ENCODE measurements at regions not wholly inside any gene's neighbourhood (a gene's known extent, or its start where the extent isn't known, plus 50 kb on each side); places are given as distances from the start of the nearest gene placed in this dataset.
"Not testable (repeated sequence)": the region's sequence is repeated elsewhere in the genome, so short reads cannot be mapped to it uniquely, and the experiment has no call there.

DNA sequence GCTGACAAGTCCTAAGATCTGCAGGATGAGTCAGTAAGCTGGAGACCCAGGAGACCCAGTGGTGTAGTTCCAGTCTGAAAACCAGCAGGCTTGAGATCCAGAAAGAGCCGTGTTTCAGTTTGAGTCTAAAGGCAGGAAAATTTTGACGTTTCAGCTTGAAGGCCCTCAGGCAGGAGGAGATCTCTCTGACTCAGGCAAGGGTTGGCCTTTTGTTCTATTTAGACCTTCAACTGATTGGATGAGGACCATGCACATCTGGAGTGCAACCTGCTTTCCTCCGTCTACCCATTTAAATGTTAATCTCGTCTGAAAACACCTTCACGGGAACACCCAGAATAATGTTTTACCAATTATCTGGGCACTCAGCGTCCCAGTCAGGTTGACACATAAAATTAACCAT, 69.5 kb downstream of the NPIPA7 start:
- not testable (repeated sequence) for DNase-seq (ENCODE audit: low read depth in 2 of 2)

DNA sequence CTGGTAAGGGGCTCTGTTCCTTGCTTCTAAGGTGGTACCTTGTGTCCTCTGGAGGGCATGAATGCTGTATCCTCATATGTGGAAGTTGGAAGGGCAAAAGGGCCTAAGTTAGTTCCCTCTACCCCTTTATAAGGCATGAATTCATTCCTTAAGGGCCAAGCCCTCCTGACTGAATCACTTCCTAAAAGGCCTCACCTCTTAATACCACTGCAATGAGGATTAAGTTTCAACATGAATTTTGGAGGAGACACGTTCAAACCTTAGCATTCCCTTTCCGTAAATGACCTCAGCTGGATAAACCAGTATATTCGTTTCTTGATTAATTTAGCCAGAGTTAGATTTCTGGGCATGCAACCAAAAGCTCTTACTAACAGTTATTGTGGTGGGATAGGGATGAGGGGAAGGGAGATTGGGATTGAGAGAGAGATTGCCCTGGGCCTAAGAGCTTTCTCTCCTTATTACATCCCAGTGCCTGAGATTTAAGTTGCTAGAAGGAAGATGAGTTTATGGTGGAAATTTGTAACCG, 70.8 kb downstream of the NPIPA7 start:
- not testable (repeated sequence) for DNase-seq (ENCODE audit: low read depth in 2 of 2)

DNA sequence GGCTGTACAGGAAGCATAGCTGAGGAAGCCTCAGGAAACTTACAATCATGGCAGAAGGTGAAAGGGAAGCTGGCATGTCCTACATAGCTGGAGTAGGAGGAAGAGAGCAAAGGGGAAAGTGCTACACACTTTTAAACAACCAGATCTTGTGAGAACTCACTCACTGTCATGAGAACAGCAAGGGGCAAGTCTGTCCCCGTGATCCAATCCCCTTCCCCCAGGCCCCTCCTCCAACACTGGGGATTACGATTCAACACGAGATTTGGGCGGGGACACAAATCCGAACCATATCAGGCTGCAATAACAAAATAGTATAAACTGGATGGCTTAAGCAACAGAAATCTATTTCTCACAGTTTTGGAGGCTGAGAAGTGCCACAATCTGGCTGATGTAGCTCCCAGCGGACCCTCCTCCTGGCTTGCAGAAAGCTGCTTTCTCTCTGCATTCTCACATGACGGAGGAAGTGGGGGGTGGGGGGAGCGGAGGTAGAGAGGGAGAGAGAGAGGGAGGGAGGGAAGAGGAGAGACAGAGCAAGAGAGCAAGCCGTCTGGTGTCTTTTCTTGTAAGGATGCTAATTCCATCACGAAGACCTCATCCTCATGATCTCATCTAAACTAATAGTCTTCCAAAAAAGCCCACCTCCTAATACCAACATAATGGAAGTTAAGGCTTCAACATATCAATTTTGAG, 72.9 kb downstream of the NPIPA7 start:
- DNase-seq (ENCODE audit: low read depth in 2 of 2) = not testable (repeated sequence)

DNA sequence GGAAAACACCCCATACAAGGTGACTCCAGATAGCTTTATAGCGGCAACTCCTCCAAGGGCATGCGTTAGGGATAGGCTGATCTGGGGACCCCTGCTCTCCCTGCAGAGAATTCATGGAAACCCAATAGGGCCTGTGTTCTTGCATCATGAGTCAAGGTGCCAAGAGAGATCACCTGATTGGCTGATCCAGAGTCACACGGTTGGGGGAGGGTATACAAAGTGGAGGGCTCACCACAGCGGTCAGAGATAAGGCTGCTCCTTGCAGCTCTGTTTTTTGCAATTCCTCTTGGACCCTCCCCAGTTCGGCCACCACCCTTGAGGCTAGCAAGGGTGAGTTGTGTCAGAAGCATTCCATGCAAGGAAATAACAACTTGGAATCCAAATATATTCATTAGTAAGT, 79.6 kb downstream of the NPIPA7 start:
- DNase-seq (ENCODE audit: low read depth in 2 of 2) = not testable (repeated sequence)

DNA sequence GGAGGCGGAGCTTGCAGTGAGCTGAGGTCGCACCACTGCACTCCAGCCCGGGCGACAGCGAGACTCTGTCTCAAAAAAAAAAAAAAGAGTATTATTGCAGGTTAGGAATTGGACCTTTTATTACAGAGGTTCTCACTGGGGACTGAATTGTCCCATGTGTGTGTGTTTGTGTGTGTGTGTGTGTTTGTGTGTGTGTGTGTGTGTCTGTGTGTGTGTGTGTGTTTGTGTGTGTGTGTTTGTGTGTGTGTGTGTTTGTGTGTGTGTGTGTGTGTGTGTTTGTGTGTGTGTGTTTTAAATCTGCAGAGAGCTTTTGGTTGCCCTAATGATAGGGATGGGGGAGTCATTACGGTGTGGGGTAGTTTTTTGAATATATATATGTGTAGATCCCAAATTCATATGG, 84.9 kb downstream of the NPIPA7 start:
- not testable (repeated sequence) for DNase-seq (ENCODE audit: low read depth in 2 of 2)

DNA sequence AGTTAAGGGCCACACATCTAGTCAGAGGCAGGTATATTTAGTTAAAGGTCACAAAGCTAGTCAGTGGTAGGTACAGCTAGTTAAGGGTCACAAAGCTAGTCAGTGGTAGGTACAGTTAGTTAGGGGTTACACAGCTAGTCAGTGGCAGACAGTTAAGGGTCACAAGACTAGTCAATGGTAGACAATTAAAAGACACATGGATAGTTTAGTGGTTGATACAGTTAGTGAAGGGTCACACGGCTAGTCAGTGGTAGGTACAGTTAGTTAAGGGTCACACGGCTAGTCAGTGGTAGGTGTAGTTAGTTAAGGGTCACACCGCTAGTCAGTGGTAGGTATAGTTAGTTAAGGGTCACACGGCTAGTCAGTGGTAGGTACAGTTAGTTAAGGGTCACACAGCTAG, 110.0 kb downstream of the NPIPA7 start:
- DNase-seq (ENCODE audit: low read depth in 2 of 2) = not testable (repeated sequence)

DNA sequence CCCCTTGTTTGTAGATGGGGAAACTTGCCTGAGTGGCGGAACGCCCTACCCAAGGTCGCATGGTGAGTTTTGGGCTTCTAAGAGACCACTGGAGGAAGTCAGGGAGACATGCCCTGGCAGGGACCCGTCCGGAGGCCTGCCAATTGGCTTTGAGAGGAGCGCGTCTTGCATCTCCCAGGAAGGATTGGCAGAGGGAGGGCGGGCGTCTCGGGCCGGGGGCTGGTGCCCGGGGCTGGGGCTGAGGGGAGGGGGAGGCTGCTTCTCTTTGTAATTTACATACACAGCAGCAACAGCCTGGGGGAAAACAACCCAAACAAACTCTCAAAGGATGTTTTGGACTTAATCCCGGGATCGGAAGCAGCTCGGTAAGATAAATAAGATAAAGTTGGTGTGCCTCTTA, 110.5 kb downstream of the NPIPA7 start:
- DNase-seq (ENCODE audit: low read depth in 2 of 2) = not testable (repeated sequence)

DNA sequence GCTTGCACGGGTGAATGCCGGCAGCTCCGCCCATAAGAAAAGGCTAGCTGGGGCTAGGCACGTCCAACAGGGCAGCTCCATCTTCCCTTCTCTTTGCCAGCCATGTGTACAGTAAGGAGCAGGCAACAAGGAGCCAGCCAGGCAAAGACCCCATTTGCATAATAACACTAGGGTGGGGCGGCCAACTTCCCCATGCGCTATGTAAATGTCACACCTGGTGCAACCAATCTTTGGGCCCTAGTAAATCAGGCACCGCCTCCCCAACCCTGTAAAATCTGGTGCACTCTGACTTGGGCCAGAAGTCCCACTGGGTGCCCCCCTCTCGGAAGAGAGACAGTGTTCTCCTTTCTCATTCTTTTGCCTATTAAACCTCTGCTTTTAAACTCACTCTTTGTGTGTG, 115.2 kb downstream of the NPIPA7 start:
- DNase-seq (ENCODE audit: low read depth in 2 of 2) = not testable (repeated sequence)

DNA sequence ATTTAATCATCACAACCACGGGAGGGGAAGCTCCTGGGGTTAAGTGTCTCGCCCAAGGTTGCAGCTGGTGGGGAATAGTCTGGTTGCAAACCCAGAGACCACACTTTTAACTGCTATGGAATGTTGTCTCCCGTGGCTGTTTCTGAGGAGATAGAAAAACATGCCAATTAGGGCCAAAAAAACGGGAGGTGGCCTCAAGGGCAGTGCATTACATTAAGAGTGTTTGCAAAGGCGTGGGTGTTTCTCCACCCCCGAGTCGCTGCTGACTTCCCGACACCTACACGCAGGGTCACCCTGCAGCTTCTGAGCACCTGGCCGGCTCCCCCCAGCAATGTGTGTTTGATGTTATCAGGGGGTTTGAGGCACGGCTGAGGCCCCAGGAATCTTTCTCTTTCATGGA, 116.1 kb downstream of the NPIPA7 start:
- not testable (repeated sequence) for DNase-seq (ENCODE audit: low read depth in 2 of 2)

DNA sequence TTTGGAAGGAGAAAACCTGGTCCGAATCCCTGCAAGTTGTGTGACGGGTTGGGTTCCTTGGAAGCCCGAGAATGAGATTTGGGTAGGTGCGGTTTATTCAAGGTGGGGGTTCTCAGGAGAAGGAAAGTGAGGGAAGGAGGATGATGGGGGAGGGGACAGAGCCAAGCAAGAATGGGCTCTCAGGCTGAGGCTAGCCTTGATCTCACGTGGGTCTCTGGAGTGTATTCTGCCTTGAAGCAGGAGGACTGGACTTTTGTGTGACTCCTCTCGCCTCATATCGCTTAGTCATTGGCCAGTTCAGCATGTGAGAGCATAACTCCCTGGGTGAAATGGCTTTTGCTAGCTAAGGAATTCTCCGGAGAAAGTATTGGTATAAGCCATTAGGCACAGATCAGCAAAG, 120.9 kb downstream of the NPIPA7 start:
- not testable (repeated sequence) for DNase-seq (ENCODE audit: low read depth in 2 of 2)

DNA sequence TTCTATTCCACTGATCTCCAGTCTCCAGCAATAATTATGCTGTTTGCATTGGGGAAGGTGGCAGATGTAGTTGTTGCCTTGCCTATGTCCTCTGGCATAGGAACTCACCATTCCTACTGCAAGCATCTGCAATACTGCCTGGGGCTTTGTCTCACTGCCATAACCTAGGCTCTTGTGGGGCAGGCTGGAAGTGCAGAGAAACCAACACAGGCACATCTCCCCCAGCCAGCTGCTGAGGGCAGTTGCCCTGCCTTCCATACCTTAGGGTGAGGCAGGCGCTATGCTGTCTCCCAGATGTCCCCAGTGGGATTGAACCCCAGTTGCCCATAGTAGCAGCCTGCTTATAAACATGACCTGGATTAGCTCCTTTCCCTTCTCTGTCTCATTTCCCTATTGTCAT, 128.1 kb downstream of the NPIPA7 start:
- not testable (repeated sequence) for DNase-seq (ENCODE audit: low read depth in 2 of 2)

DNA sequence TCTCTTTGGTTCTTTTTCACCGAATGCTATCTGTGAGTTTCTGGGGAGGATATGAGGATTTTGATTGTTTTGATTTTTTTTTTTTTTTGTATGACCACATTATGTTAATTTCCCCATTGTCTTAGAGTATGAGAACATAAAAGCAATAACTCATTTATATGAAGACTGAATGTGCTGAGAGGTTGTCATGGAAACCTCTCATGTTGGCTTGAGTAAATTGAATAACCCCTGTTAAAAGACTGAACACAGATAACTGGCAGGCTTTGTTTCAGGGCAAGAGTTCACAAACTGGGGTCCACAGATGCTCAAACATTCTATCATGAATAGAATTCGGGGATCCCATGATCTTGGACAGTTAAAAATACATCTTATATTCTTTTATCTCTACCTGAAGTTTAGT, 129.4 kb downstream of the NPIPA7 start:
- not testable (repeated sequence) for DNase-seq (ENCODE audit: low read depth in 2 of 2)

DNA sequence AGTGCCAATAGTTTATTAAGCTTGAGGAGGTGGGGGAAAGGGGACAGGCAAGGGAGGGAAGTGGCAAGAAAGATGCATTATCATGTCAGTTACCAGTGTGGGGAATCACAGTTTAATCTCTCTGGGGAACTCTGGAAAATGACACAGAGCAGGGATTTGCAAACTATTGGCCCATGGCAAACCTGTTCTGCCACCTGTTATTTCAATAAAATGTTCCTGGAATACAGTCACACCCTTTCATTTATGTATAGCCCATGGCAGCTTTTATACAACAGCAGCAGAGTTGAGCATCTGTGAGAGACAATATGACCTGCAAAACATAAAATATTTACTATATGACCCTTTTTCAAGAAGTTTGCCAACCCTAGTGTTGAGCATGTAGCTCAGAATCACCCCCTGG, 140.5 kb downstream of the NPIPA7 start:
- DNase-seq (ENCODE audit: low read depth in 2 of 2) = not testable (repeated sequence)

DNA sequence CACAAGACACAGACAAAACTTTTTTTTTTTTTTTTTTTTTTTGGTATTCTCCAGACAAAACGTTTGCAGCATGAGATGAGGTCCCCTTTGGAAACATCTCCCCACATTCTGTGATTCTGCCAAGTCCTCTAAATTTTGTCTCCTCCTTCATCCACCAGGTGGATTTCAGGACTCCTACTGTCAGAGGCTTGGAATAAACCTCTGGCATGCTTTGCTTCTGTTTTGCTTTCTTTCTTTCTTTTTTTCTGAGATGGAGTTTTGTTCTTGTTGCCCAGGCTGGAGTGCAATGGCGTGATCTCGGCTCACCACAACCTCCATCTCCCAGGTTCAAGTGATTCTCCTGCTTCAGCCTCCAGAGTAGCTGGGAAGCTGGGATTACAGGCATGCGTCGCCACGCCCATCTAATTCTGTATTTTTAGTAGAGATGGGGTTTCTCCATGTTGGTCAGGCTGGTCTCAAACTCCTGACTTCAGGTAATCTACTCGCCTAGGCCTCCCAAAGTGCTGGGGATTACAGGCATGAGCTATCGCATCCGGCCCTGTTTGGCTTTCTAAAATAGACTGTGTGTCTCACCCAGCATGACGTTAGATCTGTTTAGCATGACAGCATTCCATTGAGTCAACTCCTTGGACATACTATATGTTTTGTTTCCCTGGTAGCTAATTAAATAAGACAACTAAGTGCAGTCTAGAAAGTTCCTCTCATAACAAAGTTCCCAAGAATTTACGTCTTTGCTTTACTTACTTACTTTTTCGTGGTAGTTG, 142.5 kb downstream of the NPIPA7 start:
- DNase-seq (ENCODE audit: low read depth in 2 of 2) = not testable (repeated sequence)

DNA sequence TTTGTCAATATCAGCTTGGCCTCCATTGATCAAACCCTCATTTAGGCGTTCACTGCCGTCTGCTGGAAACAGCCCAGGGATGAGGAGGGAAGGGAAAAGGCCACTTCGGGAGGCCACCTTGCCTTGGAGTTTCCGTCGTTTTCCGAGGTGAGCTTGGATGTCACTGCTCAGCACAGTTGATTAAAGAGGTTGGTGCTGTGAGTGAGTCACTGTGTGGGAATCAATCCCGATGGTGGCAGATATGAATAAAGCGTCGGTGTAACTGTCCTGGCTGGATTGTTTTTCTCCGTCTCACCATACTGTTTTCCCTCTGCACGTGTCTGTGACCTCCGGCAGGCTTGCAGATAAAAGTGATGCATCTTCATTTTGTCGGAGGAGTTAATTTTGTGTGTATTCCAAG, 148.1 kb downstream of the NPIPA7 start:
- not testable (repeated sequence) for DNase-seq (ENCODE audit: low read depth in 2 of 2)

DNA sequence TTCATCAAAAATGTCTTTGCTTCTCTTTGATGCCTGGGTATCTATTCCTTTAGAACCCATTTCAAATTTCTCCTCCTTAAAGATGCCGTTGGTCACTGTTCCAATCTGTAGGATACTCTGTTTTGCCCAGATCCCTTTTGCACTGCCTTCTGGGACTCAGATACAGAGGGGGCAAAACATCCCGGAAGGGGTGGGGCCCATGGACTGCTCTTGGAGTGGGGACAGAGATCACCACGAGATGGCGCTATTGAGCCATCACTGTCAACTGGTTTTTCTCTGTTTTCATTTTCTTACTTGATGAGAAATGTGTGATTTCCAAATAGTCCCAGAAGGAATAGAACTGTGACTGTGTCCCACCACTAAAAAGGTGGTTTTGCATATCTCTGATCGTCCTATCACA, 151.8 kb downstream of the NPIPA7 start:
- DNase-seq (ENCODE audit: low read depth in 2 of 2) = not testable (repeated sequence)

DNA sequence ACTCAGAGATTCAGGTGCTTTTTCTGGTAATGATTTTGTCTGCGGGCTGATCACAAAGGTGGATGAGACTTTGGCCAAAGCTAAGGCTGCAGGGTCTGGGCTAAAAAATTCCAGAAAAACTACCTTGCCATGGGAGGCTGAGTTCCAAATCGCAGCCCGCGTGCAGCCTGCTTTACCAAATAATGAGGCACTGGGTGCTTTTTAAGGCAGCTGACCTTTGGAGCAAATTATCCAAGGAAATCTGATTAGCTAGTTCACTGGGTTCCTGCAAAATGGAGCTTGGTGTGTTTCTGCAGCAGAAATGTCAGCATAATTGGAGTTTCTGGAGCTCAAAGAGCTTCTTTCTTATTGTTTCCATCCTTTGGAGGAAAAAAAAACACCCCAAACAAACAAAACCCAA, 156.6 kb downstream of the NPIPA7 start:
- DNase-seq (ENCODE audit: low read depth in 2 of 2) = not testable (repeated sequence)

DNA sequence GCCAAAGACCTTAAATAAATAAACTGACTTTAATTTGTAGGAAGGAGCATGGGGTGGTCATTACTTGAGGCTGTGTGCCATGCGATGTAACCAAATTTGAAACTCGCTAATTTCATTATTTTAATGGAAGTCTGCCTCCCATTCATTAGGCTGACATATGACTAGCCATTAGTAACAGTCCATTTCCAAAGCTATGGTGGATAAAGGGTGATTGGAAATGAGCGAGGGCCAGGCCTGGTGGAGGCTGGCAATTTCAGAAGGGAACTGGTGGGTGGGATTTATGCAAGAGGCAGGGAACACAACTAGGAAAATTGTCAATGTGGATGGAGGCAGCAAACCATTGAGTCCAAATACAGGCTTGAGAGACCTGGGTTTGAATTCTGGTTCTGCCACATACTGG, 157.2 kb downstream of the NPIPA7 start:
- not testable (repeated sequence) for DNase-seq (ENCODE audit: low read depth in 2 of 2)

DNA sequence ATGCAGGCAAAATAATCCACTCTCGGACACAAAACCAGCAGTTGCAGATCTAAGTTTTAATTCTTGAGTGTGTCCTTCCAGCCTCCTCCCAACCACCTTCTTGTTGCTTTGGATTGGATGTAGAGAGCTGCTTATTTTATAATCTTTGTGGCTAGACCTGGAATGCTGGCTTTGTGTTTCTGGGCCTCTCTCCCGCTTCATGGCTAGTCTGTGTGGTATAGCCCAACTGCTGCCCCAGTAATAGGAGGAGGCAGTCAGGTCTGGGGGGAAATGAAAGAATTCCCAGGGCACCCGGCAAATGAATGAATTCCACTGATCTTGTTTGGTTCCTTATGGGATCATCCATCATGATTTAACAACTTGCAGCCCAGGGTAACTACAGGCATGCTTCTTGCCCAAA, 170.8 kb downstream of the NPIPA7 start:
- not testable (repeated sequence) for DNase-seq (ENCODE audit: low read depth in 2 of 2)

DNA sequence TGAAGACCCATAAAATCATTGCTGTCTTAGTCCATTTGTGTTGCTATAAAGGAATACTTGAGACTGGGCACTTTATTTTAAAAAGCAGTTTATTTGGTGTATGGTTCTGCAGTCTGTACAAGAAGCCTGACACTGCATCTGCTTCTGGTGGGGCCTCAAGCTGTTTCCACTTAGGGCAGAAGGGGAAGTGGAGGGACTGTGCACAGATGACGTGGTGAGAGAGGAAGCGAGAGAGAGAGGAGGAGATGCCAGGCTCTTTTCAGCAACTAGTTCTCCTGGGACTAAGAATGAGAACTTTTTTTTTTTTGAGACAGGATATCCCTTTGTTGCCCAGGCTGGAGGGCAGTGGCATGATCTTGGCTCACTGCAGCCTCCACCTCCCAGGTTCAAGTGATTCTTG, 171.9 kb downstream of the NPIPA7 start:
- not testable (repeated sequence) for DNase-seq (ENCODE audit: low read depth in 2 of 2)

DNA sequence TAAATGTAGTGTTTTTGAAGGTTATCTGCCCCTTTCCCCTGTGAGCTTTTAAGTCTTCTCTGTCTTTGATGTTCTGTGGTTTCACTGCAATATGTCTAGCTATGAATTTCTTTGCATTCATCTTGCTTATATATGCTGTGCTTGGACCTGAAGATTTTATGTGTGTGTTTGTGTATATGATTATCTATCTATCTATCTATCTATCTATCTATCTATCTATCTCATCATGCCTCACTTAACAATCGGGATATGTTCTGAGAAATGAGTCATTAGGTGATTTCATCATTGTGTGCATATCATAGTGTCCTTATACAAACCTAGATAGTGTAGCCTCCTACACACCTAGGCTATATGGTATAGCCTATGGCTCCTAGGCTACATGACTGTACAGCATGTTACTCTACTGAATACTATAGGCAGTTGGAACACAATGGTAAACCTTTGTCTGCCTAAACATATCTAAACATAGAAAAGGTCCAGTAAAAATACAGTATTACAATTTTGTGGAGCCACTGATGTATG, 173.9 kb downstream of the NPIPA7 start:
- not testable (repeated sequence) for DNase-seq (ENCODE audit: low read depth in 2 of 2)

DNA sequence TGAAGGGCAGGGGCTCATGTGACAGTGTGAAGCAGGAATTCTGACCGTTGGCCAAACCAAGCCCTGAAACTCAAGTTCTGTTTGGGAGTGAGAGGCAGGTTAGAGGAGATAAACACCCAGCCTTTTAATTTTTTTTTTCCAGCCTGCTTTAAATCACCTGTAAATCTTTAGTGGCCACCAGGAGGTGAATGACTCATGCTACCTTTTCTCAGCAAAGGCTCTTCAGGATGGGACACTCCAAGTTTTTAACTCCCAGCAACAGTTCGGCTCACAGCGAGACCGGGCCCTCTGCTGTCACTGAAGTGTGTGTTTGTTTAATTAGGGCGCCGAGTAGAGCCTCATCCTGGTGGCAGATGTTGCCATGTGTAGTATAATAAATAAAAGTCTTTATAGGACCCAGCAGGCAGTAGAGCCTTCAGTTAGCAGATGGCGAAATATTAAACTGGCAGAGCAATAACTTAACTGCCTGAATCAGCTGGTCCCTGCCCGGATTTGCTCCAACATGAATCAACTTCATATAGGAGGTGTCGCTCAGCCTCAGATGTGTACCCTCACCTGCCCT, 180.3 kb downstream of the NPIPA7 start:
- not testable (repeated sequence) for DNase-seq (ENCODE audit: low read depth in 2 of 2)
